ENCODE measurements at regions not wholly inside any gene's neighbourhood (a gene's known extent, or its start where the extent isn't known, plus 50 kb on each side); places are given as distances from the start of the nearest gene placed in this dataset.
"Not testable (repeated sequence)": the region's sequence is repeated elsewhere in the genome, so short reads cannot be mapped to it uniquely, and the experiment has no call there.

DNA sequence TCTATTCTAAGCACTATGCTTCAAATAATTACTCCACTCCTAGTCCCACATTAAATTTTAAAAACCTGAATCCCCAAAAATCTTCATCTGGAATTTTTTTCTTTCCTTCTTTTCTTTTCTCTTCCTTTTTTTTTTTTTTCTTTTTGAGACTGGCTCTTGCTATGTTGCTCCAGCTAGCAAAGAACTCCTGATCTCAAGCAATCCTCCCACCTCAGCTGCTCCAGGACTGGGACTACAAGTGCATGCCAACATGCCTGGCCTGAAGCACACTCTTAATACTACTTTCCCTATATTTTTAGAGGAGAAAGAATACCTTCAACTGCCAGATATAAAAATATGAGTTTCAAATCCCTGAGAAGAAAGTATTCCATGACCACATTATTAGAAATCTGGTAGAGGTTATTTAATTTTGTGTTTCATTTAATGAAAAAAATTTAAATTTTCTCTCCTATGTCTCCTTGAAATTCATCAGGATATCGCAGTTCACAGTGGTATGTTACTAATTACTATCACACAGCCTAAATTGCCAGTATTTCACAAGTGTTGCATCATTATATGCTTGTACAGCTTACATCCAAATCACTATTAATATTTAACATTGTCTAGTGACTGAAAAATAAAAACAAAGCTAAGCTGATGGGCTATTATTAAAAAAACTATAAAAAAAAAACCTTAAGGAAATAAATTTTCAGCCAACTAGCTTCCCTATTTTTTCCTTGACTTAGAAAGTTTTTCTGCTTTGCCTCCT lies 227.8 kb downstream of the NAF1 start:
- FAIRE-seq, result no peak

DNA sequence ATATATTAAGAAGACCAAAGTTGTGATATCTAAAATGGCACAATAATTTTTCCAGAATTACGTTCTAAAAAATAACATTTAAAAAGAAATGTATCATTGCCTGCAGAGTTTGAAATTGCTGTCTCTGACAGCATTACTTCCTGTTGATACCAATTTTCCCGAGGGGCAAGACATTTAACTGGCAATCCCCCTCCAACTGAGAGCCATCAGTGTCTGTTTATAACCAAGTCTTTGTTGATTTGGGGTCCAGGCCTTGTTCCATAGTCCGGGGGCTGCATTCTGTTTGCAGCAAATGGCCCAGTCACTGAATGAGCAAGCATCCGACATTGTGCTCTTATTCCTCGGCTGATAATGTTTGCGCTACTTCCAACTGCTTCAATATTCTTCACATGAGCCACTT lies 231.5 kb downstream of the NAF1 start:
- FAIRE-seq, result no peak

DNA sequence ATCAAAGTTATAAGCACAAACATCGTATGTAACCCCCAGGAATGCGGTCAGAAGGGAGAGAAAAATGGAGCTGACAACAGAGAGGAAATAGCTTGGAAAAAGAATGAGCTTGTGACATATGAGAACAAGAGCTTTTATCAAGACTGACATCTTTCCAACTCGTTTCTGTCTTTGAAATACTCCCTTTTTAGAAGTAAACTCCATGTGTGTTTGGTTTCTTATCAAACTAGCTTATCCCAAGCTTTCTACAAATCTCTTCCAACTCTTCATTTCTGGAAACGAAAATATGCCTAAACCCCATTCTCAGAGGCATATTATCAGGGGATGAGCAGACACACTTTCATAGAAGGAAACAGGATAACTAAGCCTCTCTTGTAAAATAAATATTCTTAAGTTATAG lies 235.4 kb downstream of the NAF1 start:
- FAIRE-seq, result no peak

GRCh38 chr4:162921178-162921785 lies 245.4 kb downstream of the NAF1 start:
- FAIRE-seq, result no peak

GRCh38 chr4:162920649-162921048 lies 246.0 kb downstream of the NAF1 start:
- no peak for FAIRE-seq

DNA sequence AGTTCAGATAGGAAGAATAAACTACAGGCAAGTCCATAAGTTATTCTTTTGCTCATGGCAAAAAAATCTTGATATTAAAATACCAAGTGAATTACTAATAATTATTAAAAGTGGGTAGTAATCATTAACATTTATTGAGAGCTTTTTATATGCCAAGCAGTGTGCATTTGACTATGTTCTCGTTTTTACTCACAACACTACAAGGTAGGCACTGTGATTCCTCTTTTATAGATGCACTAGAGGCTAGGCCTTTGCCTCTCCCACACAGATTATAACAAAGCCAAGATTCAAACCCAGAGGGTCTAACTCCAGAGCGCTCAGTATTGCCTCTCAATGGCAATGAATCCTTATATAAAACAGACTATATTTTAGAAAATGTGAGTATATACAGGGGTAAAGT lies 254.2 kb downstream of the NAF1 start:
- no peak for FAIRE-seq

DNA sequence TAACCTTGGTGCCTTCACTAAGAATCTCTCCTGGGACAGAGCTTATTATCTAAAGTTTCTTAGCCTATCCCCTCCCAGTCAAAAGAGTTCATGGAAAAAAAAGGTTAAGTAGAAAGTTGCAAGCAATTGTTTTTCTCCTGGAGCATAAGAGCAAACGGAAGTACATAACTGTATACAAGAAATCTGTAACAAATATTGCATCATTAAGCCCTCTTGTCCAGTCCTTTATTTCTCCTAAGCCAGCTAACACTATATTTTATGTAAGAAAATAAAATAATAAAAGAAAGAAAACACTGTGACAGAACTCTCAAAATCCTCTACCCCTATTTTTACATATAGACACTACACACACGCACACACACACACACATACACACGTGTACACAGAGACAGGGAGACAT lies 255.3 kb downstream of the NAF1 start:
- FAIRE-seq, result no peak

- no peak for FAIRE-seq
These were observed 256.7 kb downstream of the NAF1 start for GRCh38 chr4:162909952-162910351.

- FAIRE-seq, result no peak
These were observed 272.3 kb downstream of the NAF1 start for GRCh38 chr4:162894387-162894786.

- no peak for FAIRE-seq
These were observed 274.6 kb downstream of the NAF1 start for GRCh38 chr4:162891788-162892707.

GRCh38 chr4:162878096-162878495 lies 288.6 kb downstream of the NAF1 start:
- FAIRE-seq, result no peak

DNA sequence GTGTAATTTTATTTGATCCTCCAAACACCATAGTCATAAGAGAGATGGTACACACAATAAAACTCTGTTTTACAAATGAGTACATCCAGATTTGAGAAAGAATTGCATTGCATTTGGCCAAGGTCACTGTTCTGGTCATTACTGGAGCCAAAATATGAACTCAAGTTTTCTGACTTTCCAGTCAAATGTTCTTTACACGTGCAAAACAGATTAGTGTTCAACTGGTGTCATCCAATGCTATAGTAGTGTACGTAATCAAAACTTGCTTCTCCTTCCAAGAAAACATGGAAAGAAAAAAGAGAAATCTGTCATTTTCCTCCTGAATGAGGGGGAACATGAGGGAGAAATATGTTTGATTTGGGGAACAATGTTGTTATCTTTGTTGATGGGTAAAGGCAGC lies 291.9 kb downstream of the NAF1 start:
- no peak for FAIRE-seq

- no peak for FAIRE-seq
These were observed 294.7 kb downstream of the NAF1 start for GRCh38 chr4:162871990-162872389.

GRCh38 chr4:162869157-162869556 lies 297.5 kb downstream of the NAF1 start:
- no peak for FAIRE-seq

GRCh38 chr4:162866565-162866964 lies 300.1 kb downstream of the NAF1 start:
- FAIRE-seq, result no peak

DNA sequence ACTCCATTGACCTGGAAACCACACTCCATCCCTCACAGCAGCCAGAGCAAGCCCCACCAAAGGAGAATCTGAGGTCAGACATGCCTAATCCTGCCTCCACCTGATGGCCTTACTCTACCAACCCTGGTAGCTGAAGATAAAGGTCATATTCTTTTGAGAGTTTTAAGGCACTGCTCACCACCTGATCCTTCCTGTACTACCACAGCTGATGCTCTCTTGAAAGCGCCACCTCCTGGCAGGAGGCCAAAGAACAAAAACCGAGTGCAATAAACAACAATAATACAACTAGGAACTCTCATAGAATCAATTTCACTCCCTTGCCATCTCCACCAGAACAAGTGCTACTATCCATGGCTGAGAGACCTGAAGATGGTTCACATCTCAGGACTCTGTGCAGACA lies 301.6 kb downstream of the NAF1 start:
- FAIRE-seq, result no peak

- no peak for FAIRE-seq
These were observed 312.9 kb downstream of the NAF1 start for GRCh38 chr4:162853788-162854187.

DNA sequence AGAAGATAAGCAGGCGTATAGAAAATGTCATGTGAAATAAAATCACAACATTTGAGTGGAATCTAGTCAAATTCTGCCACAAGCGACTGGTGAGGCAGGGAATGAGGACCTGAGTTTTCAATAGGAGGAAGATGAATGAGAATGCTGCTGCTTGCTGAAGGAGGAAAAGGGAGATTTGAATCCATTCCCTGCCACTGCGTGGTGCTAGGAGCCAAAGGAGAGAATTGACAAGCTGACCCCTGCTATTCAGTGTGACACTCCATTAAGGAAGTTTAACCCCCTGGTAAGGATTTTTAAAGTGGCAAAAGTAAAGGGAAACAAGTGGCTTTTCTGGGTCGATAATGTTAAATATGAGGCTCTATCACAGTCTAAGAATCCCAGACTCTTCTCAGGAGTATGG lies 314.0 kb downstream of the NAF1 start:
- no peak for FAIRE-seq

GRCh38 chr4:162851241-162851758 lies 315.4 kb downstream of the NAF1 start:
- FAIRE-seq, result not testable (repeated sequence)

DNA sequence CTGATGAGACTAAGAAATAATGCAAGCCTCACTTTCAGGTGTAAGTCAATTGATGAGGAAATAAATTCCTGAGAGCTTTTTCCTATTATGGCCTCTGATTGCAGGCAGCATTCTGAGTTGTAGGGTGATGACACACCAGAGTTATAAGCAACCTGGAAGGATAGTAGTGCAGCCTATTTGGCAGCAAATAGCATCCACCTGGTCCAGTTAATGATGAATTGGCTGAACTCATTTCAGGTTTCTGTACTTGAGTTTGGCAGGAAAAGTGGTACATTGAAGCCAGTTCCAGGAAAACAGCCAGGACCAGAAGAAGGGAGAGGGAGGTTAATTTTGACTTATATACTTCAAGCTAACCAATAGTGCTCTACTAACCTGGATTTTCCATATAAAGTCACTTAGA lies 316.8 kb downstream of the NAF1 start:
- no peak for FAIRE-seq

GRCh38 chr4:162847945-162848549 lies 318.6 kb downstream of the NAF1 start:
- no peak for FAIRE-seq

DNA sequence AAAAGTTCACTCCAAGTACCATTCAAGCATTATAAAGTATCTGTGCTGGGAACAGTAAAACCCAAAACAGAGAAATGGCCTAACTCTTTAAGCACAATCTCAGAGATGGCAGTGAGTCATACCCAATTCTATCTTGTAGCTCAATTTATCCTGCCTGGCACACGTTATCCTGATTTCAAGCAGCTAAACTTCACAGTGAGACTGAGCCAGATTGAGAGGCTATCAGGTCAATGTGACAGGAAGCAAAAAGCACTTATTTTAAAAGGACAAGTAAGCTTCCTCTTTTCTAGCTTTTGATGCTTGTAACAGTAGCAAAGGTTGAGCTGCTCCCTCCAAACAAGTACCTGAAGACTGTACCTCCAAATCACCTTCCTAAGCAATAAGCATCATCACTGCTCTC lies 324.9 kb downstream of the NAF1 start:
- no peak for FAIRE-seq

- FAIRE-seq, result no peak
These were observed 326.9 kb downstream of the NAF1 start for GRCh38 chr4:162839814-162840213.

Data from islet of Langerhans (tissue), 1 donor.